Mucosa of descending colon (tissue), 3 donors: ENCODE measurements at regions not wholly inside any gene's neighbourhood (a gene's known extent, or its start where the extent isn't known, plus 50 kb on each side); places are given as distances from the start of the nearest gene placed in this dataset.

Source experiments
- ATAC-seq: fragments of 200-7000 bp; cut with Tn5 transposase; one replicate; pipeline ENCODE4 v1.9.1; 2020; ENCODE audit warnings: mild to moderate bottlenecking, moderate library complexity
- DNase-seq, 3 donors: peaks; one replicate each; pipeline ENCODE4 v3.0.0-alpha.2; 2020
- H3K36me3 ChIP-seq: fragments of 200-600 bp; one replicate; pipeline ENCODE4 v1.8.0; 2021; ENCODE audit warnings: low read depth, mild to moderate bottlenecking
- H3K4me1 ChIP-seq: fragments of 200-600 bp; one replicate; pipeline ENCODE4 v1.8.0; 2021; ENCODE audit warnings: low read depth, mild to moderate bottlenecking
- H3K4me3 ChIP-seq: fragments of 200-600 bp; one replicate; pipeline ENCODE4 v1.8.0; 2021; ENCODE audit warnings: mild to moderate bottlenecking
- H3K9me3 ChIP-seq: fragments of 200-600 bp; one replicate; pipeline ENCODE4 v1.8.0; 2021; ENCODE audit warnings: mild to moderate bottlenecking
- intact Hi-C, 2 donors: fragments of 100-400 bp; cut with DNase I in 1 of 2; cut with micrococcal nuclease in 1 of 2; formaldehyde crosslinking; loops; one replicate each; pipeline versions ENCODE4 v1.11.0 to v1.11.1; 2022; cut with DNase I, micrococcal nuclease
- TF ChIP-seq, protein P1 (sequence below): fragments of 200-600 bp; IDR thresholded peaks from one replicate; pipeline ENCODE4 v1.8.0; 2022; ENCODE audit warnings: antibody characterized with exemption, mild to moderate bottlenecking
- donor health status: DM: no; HTN: no; CAD: no; lungs with moderate emphysema.
- donor health status: DM: no; HTN: no; CAD: no.
- donor health status: DM: no; HTN: yes; CAD: no.

DNA sequence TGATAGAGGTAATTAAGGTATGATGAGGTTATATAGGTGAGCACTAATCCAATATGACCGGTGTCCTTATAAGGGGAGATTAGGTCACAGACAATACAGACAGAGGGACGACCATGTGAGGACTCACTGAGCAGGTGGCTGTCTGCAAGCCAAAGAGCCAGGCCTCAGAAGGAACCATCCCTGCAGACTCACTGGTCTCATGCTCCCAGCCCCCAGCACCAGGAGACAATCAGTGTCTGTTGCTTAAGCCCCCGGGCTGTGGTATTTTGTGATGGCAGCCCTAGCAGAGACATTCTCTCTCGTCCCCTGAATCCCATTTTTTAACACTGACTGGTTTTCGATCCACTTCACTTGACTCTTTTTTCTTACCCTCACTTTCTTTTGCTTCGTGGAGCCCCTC is 51.9 kb upstream of the PABPC3 start:
- ATAC-seq = no peak
- intact Hi-C loops = no loop called here
- Histone ChIP-seq H3K4me3 (no peak overlapping the region), H3K36me3 (no peaks in the 10 kb centered on the region), H3K4me1 (no peaks in the 10 kb centered on the region), H3K9me3 (no peaks in the 10 kb centered on the region)
- TF ChIP-seq, protein P1, sequence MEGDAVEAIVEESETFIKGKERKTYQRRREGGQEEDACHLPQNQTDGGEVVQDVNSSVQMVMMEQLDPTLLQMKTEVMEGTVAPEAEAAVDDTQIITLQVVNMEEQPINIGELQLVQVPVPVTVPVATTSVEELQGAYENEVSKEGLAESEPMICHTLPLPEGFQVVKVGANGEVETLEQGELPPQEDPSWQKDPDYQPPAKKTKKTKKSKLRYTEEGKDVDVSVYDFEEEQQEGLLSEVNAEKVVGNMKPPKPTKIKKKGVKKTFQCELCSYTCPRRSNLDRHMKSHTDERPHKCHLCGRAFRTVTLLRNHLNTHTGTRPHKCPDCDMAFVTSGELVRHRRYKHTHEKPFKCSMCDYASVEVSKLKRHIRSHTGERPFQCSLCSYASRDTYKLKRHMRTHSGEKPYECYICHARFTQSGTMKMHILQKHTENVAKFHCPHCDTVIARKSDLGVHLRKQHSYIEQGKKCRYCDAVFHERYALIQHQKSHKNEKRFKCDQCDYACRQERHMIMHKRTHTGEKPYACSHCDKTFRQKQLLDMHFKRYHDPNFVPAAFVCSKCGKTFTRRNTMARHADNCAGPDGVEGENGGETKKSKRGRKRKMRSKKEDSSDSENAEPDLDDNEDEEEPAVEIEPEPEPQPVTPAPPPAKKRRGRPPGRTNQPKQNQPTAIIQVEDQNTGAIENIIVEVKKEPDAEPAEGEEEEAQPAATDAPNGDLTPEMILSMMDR = no peak
- no peak for DNase-seq
